ENCODE measurements at regions not wholly inside any gene's neighbourhood (a gene's known extent, or its start where the extent isn't known, plus 50 kb on each side); places are given as distances from the start of the nearest gene placed in this dataset.

- FAIRE-seq, result no peak
Measured at GRCh38 chr1:87834151-87834550, 505.5 kb downstream of the LMO4 start.

- no peak for FAIRE-seq
Measured at GRCh38 chr1:87834941-87835340, 506.3 kb downstream of the LMO4 start.

- no peak for FAIRE-seq
Measured at GRCh38 chr1:87840767-87841166, 512.1 kb downstream of the LMO4 start.

GRCh38 chr1:87841332-87841731, 512.7 kb downstream of the LMO4 start:
- FAIRE-seq, result no peak

- no peak for FAIRE-seq
Measured at GRCh38 chr1:87842156-87842555, 513.5 kb downstream of the LMO4 start.

- FAIRE-seq, result no peak
Measured at GRCh38 chr1:87844251-87844650, 515.6 kb downstream of the LMO4 start.

- FAIRE-seq, result no peak
Measured at GRCh38 chr1:87851490-87851889, 522.8 kb downstream of the LMO4 start.

GRCh38 chr1:87852410-87853161, 523.9 kb downstream of the LMO4 start:
- FAIRE-seq, result no peak

- no peak for FAIRE-seq
Measured at GRCh38 chr1:87853576-87854351, 525.1 kb downstream of the LMO4 start.

- no peak for FAIRE-seq
Measured at GRCh38 chr1:87863317-87863716, 534.6 kb downstream of the LMO4 start.

GRCh38 chr1:87864676-87865075, 536.0 kb downstream of the LMO4 start:
- no peak for FAIRE-seq

GRCh38 chr1:87866416-87866815, 537.7 kb downstream of the LMO4 start:
- no peak for FAIRE-seq

- FAIRE-seq, result no peak
Measured at GRCh38 chr1:87867626-87868025, 538.9 kb downstream of the LMO4 start.

GRCh38 chr1:87869567-87869966, 540.9 kb downstream of the LMO4 start:
- FAIRE-seq, result no peak

GRCh38 chr1:87872189-87872588, 543.5 kb downstream of the LMO4 start:
- FAIRE-seq, result no peak

GRCh38 chr1:87872692-87873091, 544.0 kb downstream of the LMO4 start:
- no peak for FAIRE-seq

GRCh38 chr1:87878873-87879272, 550.2 kb downstream of the LMO4 start:
- FAIRE-seq, result no peak

GRCh38 chr1:87880098-87880760, 551.5 kb downstream of the LMO4 start:
- no peak for FAIRE-seq

- FAIRE-seq, result no peak
Measured at GRCh38 chr1:87880764-87881163, 552.1 kb downstream of the LMO4 start.

GRCh38 chr1:87883906-87884305, 555.2 kb downstream of the LMO4 start:
- FAIRE-seq, result no peak

GRCh38 chr1:87884581-87884980, 555.9 kb downstream of the LMO4 start:
- no peak for FAIRE-seq

- FAIRE-seq, result no peak
Measured at GRCh38 chr1:87885278-87886025, 556.8 kb downstream of the LMO4 start.

GRCh38 chr1:87887100-87887499, 558.4 kb downstream of the LMO4 start:
- FAIRE-seq, result no peak

All from TTC549 (cell line).